K562 (cell line): ENCODE measurements at regions not wholly inside any gene's neighbourhood (a gene's known extent, or its start where the extent isn't known, plus 50 kb on each side); places are given as distances from the start of the nearest gene placed in this dataset.

Experiments used
- CC2D1A ChIP-seq: fragments of 450-650 bp; IDR thresholded peaks from 2 replicates; pipeline ENCODE4 v1.6.1; 2017; ENCODE audit warnings: mild to moderate bottlenecking
- ELF2 ChIP-seq: fragments of 250-450 bp; sonication (Bioruptor Pico); IDR thresholded peaks from 2 replicates; pipeline ENCODE4 v1.5.0; 2021; ENCODE audit warnings: mild to moderate bottlenecking
- ERF ChIP-seq: fragments of 450-650 bp; formaldehyde crosslinking; IDR thresholded peaks from 2 replicates; pipeline ENCODE4 v1.4.0; 2020; ENCODE audit warnings: mild to moderate bottlenecking, mixed read lengths
- HSF4 ChIP-seq: fragments of 250-450 bp; sonication (Bioruptor Pico); IDR thresholded peaks from 2 replicates; pipeline ENCODE4 v2.1.2; 2022; ENCODE audit warnings: mild to moderate bottlenecking, moderate library complexity, borderline replicate concordance
- KLF1 ChIP-seq: fragments of 450-650 bp; IDR thresholded peaks from 2 replicates; pipeline ENCODE4 v1.6.1; 2016; ENCODE audit warnings: missing genetic modification characterization, missing compliant biosample characterization
- MECOM ChIP-seq: fragments of 250-450 bp; sonication (Bioruptor Pico); IDR thresholded peaks from 2 replicates; pipeline ENCODE4 v1.8.0; 2022; ENCODE audit warnings: inconsistent platforms
- MYBL2 ChIP-seq, 2 experiments: fragments of 450-650 bp in 1 of 2; sonication (generic) in 1 of 2; formaldehyde crosslinking in 1 of 2; IDR thresholded peaks; 2 replicates each; pipeline versions ENCODE4 v1.6.1 to v1.8.1; 2017 to 2022; ENCODE audit warnings: borderline replicate concordance in 1 of 2, inconsistent platforms in 1 of 2, low read depth in 1 of 2, mild to moderate bottlenecking in 1 of 2, missing genetic modification reagents in 1 of 2, moderate library complexity in 1 of 2
- NCOR1 ChIP-seq: fragments of 450-650 bp; IDR thresholded peaks from 2 replicates; pipeline ENCODE4 v1.6.1; 2016; ENCODE audit warnings: mild to moderate bottlenecking, moderate library complexity
- SMAD3 ChIP-seq: fragments of 450-650 bp; formaldehyde crosslinking; conservative IDR thresholded peaks from 2 replicates; pipeline ENCODE4 v1.4.0; 2020; ENCODE audit warnings: mild to moderate bottlenecking
- TAF15 ChIP-seq: fragments of 200-400 bp; formaldehyde crosslinking; IDR thresholded peaks from 2 replicates; pipeline ENCODE4 v1.6.1; 2017; ENCODE audit warnings: mild to moderate bottlenecking, low read depth, low read length, moderate library complexity
- THRAP3 ChIP-seq: fragments of 450-650 bp; IDR thresholded peaks from 2 replicates; pipeline ENCODE4 v1.6.1; 2016; ENCODE audit warnings: mild to moderate bottlenecking, inconsistent platforms, borderline replicate concordance
- ZNF41 ChIP-seq: fragments of 250-450 bp; sonication (Bioruptor Pico); conservative IDR thresholded peaks from 2 replicates; pipeline ENCODE4 v1.4.0; 2020; ENCODE audit warnings: mild to moderate bottlenecking
- ZNF589 ChIP-seq: fragments of 200-800 bp; sonication (Bioruptor generic); IDR thresholded peaks from 2 replicates; pipeline ENCODE4 v1.6.1; 2016; ENCODE audit warnings: low read depth, missing genetic modification characterization, missing compliant biosample characterization
- ZNF696 ChIP-seq: fragments of 250-450 bp; sonication (Bioruptor Pico); conservative IDR thresholded peaks from 2 replicates; pipeline ENCODE4 v1.4.0; 2020; ENCODE audit warnings: mild to moderate bottlenecking, moderate library complexity
- TF ChIP-seq, protein P1 (sequence below), 2 experiments: fragments of 450-650 bp; IDR thresholded peaks; 2 replicates each; pipeline ENCODE4 v1.6.1; 2018; ENCODE audit warnings: mild to moderate bottlenecking in 2 of 2, low read depth in 1 of 2; ENCODE audit not compliant: partially characterized antibody in 2 of 2
- TF ChIP-seq, protein P2 (sequence below): sonication (generic); formaldehyde crosslinking; IDR thresholded peaks from 2 replicates; pipeline ENCODE4 v1.9.0; 2022; ENCODE audit warnings: mild to moderate bottlenecking, missing genetic modification reagents
- TF ChIP-seq, protein P3 (sequence below), 2 experiments: fragments of 250-450 bp in 1 of 2; fragments of 450-650 bp in 1 of 2; sonication (Bioruptor Pico) in 1 of 2; IDR thresholded peaks; 2 replicates each; pipeline versions ENCODE4 v1.6.1 to v1.8.0; 2016 to 2021; ENCODE audit warnings: mild to moderate bottlenecking in 2 of 2, moderate library complexity in 2 of 2, missing compliant biosample characterization in 1 of 2, missing genetic modification characterization in 1 of 2
- TF ChIP-seq, protein P4 (sequence below): sonication (generic); formaldehyde crosslinking; IDR thresholded peaks from 2 replicates; pipeline ENCODE4 v1.8.0; 2022; ENCODE audit warnings: missing genetic modification reagents, mild to moderate bottlenecking, borderline replicate concordance

DNA sequence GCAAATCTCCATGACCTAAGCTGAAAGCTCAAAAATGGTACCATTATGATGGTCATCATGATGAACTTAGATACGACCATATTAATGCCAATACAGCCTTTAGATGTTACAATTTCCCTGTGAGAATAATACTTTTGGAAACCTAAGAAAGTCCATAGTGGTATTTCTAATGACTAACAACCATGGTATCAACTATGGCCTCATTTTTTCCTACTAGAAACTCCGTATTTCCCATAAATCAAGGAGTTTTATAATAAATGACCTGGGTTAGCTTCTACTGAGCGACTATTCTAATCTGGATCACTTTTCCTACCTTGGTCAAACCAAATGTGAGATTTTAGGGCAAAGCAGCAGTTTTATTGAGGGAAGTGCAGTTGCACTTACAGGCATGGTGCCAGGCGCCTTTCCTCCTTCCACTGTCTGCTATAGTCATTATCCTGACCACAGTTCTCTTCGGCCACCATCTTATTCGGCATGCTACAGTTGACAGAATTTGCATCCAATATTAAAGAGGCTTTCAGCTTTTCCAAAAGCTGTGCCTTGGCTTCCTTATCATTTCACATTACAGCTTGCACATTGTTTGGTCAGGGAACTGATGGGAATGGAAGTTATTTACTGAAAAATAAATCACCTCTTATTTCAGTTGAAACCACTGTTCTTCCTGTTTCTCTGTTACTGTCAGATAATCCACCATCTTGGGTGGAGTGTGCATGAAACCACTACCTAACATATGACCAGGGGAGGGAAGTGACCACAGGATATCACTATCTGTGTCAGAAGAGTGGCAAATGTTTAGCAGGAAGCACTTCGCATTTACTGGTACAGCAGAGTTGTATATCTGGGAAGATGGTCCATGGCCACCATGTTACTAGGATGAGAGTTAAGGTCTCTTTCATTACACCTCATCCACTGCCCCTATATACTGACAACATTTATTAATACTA is 74.5 kb upstream of the PICALM start (continued):
- no peak for TF ChIP-seq ERF (CRISPR knock-in tag)
- TF ChIP-seq THRAP3: no peak
- TF ChIP-seq, protein P1, sequence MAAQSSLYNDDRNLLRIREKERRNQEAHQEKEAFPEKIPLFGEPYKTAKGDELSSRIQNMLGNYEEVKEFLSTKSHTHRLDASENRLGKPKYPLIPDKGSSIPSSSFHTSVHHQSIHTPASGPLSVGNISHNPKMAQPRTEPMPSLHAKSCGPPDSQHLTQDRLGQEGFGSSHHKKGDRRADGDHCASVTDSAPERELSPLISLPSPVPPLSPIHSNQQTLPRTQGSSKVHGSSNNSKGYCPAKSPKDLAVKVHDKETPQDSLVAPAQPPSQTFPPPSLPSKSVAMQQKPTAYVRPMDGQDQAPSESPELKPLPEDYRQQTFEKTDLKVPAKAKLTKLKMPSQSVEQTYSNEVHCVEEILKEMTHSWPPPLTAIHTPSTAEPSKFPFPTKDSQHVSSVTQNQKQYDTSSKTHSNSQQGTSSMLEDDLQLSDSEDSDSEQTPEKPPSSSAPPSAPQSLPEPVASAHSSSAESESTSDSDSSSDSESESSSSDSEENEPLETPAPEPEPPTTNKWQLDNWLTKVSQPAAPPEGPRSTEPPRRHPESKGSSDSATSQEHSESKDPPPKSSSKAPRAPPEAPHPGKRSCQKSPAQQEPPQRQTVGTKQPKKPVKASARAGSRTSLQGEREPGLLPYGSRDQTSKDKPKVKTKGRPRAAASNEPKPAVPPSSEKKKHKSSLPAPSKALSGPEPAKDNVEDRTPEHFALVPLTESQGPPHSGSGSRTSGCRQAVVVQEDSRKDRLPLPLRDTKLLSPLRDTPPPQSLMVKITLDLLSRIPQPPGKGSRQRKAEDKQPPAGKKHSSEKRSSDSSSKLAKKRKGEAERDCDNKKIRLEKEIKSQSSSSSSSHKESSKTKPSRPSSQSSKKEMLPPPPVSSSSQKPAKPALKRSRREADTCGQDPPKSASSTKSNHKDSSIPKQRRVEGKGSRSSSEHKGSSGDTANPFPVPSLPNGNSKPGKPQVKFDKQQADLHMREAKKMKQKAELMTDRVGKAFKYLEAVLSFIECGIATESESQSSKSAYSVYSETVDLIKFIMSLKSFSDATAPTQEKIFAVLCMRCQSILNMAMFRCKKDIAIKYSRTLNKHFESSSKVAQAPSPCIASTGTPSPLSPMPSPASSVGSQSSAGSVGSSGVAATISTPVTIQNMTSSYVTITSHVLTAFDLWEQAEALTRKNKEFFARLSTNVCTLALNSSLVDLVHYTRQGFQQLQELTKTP (IDR thresholded peaks at IDR 0.05; ENCODE audit: low read depth in 1 of 2, partially characterized antibody in 2 of 2): peak in 1 of 2 experiments; percentile 81
- peak; percentile 82 for TF ChIP-seq ZNF589 (CRISPR knock-in tag)
- no peak for TF ChIP-seq TAF15
- TF ChIP-seq HSF4 (CRISPR knock-in tag): peak; percentile 61; the same call in 1 of the 2 replicates
- TF ChIP-seq, protein P2, sequence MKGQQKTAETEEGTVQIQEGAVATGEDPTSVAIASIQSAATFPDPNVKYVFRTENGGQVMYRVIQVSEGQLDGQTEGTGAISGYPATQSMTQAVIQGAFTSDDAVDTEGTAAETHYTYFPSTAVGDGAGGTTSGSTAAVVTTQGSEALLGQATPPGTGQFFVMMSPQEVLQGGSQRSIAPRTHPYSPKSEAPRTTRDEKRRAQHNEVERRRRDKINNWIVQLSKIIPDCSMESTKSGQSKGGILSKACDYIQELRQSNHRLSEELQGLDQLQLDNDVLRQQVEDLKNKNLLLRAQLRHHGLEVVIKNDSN (CRISPR knock-in tag): no peak
- TF ChIP-seq, protein P3, sequence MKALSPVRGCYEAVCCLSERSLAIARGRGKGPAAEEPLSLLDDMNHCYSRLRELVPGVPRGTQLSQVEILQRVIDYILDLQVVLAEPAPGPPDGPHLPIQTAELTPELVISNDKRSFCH (CRISPR knock-in tag; IDR thresholded peaks at IDR 0.05): no peak
- TF ChIP-seq, protein P3 (tag; IDR thresholded peaks at IDR 0.05): peak; percentile 83; the same call in 1 of the 2 replicates
- peak; percentile 15; the same call in 1 of the 2 replicates for TF ChIP-seq MECOM
- TF ChIP-seq ZNF696 (CRISPR knock-in tag): no peak
- TF ChIP-seq ELF2 (CRISPR knock-in tag): peak; percentile 58; the same call in 1 of the 2 replicates
- TF ChIP-seq CC2D1A: peak; percentile 78; the same call in 1 of the 2 replicates
- 0 out of 2 replicates have a peak, but pooled peaks have one; percentile 54 for TF ChIP-seq KLF1 (tag)
- TF ChIP-seq SMAD3 (CRISPR knock-in tag): no peak
- TF ChIP-seq ZNF41 (CRISPR knock-in tag): no peak
- TF ChIP-seq, protein P4, sequence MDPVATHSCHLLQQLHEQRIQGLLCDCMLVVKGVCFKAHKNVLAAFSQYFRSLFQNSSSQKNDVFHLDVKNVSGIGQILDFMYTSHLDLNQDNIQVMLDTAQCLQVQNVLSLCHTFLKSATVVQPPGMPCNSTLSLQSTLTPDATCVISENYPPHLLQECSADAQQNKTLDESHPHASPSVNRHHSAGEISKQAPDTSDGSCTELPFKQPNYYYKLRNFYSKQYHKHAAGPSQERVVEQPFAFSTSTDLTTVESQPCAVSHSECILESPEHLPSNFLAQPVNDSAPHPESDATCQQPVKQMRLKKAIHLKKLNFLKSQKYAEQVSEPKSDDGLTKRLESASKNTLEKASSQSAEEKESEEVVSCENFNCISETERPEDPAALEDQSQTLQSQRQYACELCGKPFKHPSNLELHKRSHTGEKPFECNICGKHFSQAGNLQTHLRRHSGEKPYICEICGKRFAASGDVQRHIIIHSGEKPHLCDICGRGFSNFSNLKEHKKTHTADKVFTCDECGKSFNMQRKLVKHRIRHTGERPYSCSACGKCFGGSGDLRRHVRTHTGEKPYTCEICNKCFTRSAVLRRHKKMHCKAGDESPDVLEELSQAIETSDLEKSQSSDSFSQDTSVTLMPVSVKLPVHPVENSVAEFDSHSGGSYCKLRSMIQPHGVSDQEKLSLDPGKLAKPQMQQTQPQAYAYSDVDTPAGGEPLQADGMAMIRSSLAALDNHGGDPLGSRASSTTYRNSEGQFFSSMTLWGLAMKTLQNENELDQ (CRISPR knock-in tag): no peak
- peak; percentile 92 for TF ChIP-seq NCOR1
- no peak for TF ChIP-seq MYBL2 (IDR thresholded peaks at IDR 0.05; ENCODE audit: low read depth)
- no peak for TF ChIP-seq MYBL2 (CRISPR knock-in tag; IDR thresholded peaks at IDR 0.05; ENCODE audit: borderline replicate concordance)
